Body of pancreas (tissue), 4 donors: ENCODE measurements at regions not wholly inside any gene's neighbourhood (a gene's known extent, or its start where the extent isn't known, plus 50 kb on each side); places are given as distances from the start of the nearest gene placed in this dataset.

ENCODE experiments used
- POLR2A ChIP-seq, 3 donors: fragments of 450-650 bp; IDR thresholded peaks; one replicate each; pipeline ENCODE4 v1.6.1; 2016; ENCODE audit warnings: antibody characterized with exemption in 3 of 3, mild to moderate bottlenecking in 2 of 3
- TF ChIP-seq, protein P1 (sequence below), 7 experiments: fragments of 450-650 bp in 4 of 7; fragments of 200-600 bp in 3 of 7; sonication (generic) in 3 of 7; IDR thresholded peaks; one replicate each; pipeline ENCODE4 v1.5.1; 2016 to 2019; ENCODE audit warnings: antibody characterized with exemption in 7 of 7

DNA sequence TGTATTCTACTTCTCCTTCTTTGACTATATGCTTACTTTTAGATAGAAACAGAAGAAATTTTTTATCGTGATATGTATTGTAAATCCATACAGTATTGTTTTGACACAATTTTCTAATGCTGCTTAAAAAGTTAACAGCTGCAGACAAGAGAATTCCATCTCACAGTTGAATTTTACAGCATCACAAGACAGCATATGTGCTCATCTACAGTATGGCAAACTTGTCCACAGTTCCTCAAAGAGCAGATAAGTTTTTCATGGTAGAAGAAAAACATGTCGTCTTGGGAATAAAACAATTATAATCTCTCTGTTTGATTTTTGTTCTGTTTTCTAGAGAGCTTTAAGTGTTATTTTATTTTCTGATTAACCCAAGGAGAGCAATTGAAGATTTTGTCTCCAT, 438.5 kb upstream of the NUDT12 start:
- no peak for TF ChIP-seq POLR2A (IDR thresholded peaks at IDR 0.05)
- TF ChIP-seq, protein P1, sequence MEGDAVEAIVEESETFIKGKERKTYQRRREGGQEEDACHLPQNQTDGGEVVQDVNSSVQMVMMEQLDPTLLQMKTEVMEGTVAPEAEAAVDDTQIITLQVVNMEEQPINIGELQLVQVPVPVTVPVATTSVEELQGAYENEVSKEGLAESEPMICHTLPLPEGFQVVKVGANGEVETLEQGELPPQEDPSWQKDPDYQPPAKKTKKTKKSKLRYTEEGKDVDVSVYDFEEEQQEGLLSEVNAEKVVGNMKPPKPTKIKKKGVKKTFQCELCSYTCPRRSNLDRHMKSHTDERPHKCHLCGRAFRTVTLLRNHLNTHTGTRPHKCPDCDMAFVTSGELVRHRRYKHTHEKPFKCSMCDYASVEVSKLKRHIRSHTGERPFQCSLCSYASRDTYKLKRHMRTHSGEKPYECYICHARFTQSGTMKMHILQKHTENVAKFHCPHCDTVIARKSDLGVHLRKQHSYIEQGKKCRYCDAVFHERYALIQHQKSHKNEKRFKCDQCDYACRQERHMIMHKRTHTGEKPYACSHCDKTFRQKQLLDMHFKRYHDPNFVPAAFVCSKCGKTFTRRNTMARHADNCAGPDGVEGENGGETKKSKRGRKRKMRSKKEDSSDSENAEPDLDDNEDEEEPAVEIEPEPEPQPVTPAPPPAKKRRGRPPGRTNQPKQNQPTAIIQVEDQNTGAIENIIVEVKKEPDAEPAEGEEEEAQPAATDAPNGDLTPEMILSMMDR (IDR thresholded peaks at IDR 0.05), result no peak
